Panc1 (cell line): ENCODE measurements at regions not wholly inside any gene's neighbourhood (a gene's known extent, or its start where the extent isn't known, plus 50 kb on each side); places are given as distances from the start of the nearest gene placed in this dataset.

Experiments used
- CTCF ChIP-seq: fragments of 450-650 bp; IDR thresholded peaks from 2 replicates; pipeline ENCODE4 v1.5.1; 2017; ENCODE audit warnings: mild to moderate bottlenecking
- POLR2AphosphoS5 ChIP-seq: IDR thresholded peaks from 2 replicates; pipeline ENCODE4 v1.6.1; 2012; ENCODE audit warnings: mild to moderate bottlenecking, low read depth, low read length, moderate library complexity
- SIN3A ChIP-seq: IDR thresholded peaks from 2 replicates; pipeline ENCODE4 v1.6.1; 2012; ENCODE audit warnings: low read depth, mild to moderate bottlenecking, low read length, moderate library complexity, borderline replicate concordance; ENCODE audit not compliant: insufficient read depth
- TCF7L2 ChIP-seq: IDR thresholded peaks from 2 replicates; pipeline ENCODE4 v1.6.1; 2011; ENCODE audit warnings: mild to moderate bottlenecking, low read depth, low read length, inconsistent platforms
- TF ChIP-seq, protein P1 (sequence below), 2 experiments: IDR thresholded peaks; 2 replicates each; pipeline ENCODE4 v1.6.1; 2011 to 2012; ENCODE audit warnings: low read depth in 2 of 2, control low read depth in 1 of 2, low read length in 1 of 2, mild to moderate bottlenecking in 1 of 2, moderate library complexity in 1 of 2; ENCODE audit not compliant: insufficient read depth in 1 of 2

DNA sequence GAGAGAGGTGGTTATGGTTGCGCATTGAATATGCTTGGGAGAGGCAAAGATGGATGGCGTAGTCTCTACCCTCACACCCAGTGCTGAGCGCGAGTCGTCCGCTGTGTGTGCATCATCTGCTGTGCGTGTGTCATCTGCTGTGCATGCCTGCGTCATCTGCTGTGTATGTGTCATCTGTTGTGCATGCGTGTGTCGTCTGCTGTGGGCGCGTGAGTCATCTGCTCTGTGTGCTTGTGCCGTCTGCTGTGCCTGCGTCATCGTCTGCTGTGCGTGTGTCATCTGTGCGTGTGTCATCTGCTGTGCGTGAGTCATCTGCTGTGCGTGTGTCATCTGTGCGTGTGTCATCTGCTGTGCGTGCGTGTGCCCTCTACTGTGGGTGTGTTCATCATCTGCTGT, 68.0 kb upstream of the IRX4 start:
- TF ChIP-seq CTCF = no peak
- TF ChIP-seq, protein P1, sequence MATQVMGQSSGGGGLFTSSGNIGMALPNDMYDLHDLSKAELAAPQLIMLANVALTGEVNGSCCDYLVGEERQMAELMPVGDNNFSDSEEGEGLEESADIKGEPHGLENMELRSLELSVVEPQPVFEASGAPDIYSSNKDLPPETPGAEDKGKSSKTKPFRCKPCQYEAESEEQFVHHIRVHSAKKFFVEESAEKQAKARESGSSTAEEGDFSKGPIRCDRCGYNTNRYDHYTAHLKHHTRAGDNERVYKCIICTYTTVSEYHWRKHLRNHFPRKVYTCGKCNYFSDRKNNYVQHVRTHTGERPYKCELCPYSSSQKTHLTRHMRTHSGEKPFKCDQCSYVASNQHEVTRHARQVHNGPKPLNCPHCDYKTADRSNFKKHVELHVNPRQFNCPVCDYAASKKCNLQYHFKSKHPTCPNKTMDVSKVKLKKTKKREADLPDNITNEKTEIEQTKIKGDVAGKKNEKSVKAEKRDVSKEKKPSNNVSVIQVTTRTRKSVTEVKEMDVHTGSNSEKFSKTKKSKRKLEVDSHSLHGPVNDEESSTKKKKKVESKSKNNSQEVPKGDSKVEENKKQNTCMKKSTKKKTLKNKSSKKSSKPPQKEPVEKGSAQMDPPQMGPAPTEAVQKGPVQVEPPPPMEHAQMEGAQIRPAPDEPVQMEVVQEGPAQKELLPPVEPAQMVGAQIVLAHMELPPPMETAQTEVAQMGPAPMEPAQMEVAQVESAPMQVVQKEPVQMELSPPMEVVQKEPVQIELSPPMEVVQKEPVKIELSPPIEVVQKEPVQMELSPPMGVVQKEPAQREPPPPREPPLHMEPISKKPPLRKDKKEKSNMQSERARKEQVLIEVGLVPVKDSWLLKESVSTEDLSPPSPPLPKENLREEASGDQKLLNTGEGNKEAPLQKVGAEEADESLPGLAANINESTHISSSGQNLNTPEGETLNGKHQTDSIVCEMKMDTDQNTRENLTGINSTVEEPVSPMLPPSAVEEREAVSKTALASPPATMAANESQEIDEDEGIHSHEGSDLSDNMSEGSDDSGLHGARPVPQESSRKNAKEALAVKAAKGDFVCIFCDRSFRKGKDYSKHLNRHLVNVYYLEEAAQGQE (IDR thresholded peaks at IDR 0.05; ENCODE audit: insufficient read depth in 1 of 2, low read depth in 2 of 2, low read length in 1 of 2) = no peak
- no peak for TF ChIP-seq POLR2AphosphoS5
- no peak for TF ChIP-seq SIN3A
- no peak for TF ChIP-seq TCF7L2
